Naive thymus-derived CD4-positive, alpha-beta T cell (primary cell): ENCODE measurements at regions not wholly inside any gene's neighbourhood (a gene's known extent, or its start where the extent isn't known, plus 50 kb on each side); places are given as distances from the start of the nearest gene placed in this dataset.

Experiments
- ATAC-seq: fragments of 150-1000 bp; cut with Tn5 transposase; 2 replicates; pipeline ENCODE4 v1.10.0; 2021; ENCODE audit warnings: mild to moderate bottlenecking, moderate library complexity
- CTCF ChIA-PET: fragments of 350-600 bp; sonication (Branson Sonifier 250); formaldehyde crosslinking; loops from one replicate; lab custom pipeline; 2021; ENCODE audit warnings: antibody characterized with exemption; lab: Charles Lee
- POLR2A ChIA-PET: fragments of 350-600 bp; sonication (Branson Sonifier 250); formaldehyde crosslinking; loops from one replicate; lab custom pipeline; 2021; ENCODE audit warnings: antibody characterized with exemption, inconsistent platforms; lab: Charles Lee
- DNase-seq, 9 donors: peaks; one replicate each; pipeline versions ENCODE4 v3.0.0 to v3.0.0-alpha.2; 2020 to 2022; ENCODE audit warnings: mixed read lengths in 1 of 9
- H3K27ac ChIP-seq: one replicate; pipeline ENCODE4 v1.7.0; 2013; ENCODE audit warnings: mild to moderate bottlenecking, low read depth, low read length, moderate library complexity
- H3K27me3 ChIP-seq, 2 donors: one replicate each; pipeline ENCODE4 v1.7.0; 2013; ENCODE audit warnings: low read length in 2 of 2, mild to moderate bottlenecking in 2 of 2, moderate library complexity in 2 of 2; ENCODE audit not compliant: control insufficient read depth in 2 of 2, insufficient read depth in 2 of 2
- H3K36me3 ChIP-seq, 3 experiments: 1 replicate in 2 of 3; 2 replicates in 1 of 3; pipeline ENCODE4 v1.7.0; 2013; ENCODE audit warnings: low read length in 3 of 3, mild to moderate bottlenecking in 3 of 3, moderate library complexity in 1 of 3; ENCODE audit not compliant: insufficient read depth in 3 of 3, control insufficient read depth in 2 of 3
- H3K4me1 ChIP-seq, 2 donors: one replicate each; pipeline ENCODE4 v1.7.0; 2013; ENCODE audit warnings: low read length in 2 of 2, mild to moderate bottlenecking in 2 of 2, moderate library complexity in 1 of 2; ENCODE audit not compliant: control insufficient read depth in 2 of 2, insufficient read depth in 2 of 2
- H3K4me3 ChIP-seq: 2 replicates; pipeline ENCODE4 v1.7.0; 2013; ENCODE audit warnings: mild to moderate bottlenecking, low read length
- H3K9me3 ChIP-seq, 3 experiments: 1 replicate in 2 of 3; 2 replicates in 1 of 3; pipeline ENCODE4 v1.7.0; 2013; ENCODE audit warnings: low read length in 3 of 3; ENCODE audit not compliant: control insufficient read depth in 2 of 3
- H3K27ac Mint-ChIP-seq, 9 donors: one replicate each; pipeline ENCODE4 v1.8.0; 2020 to 2022; ENCODE audit warnings: mixed read lengths in 9 of 9, mild to moderate bottlenecking in 8 of 9, moderate library complexity in 5 of 9, inconsistent platforms in 2 of 9
- H3K27me3 Mint-ChIP-seq, 5 donors: one replicate each; pipeline ENCODE4 v1.8.0; 2021 to 2022; ENCODE audit warnings: mixed read lengths in 5 of 5, mild to moderate bottlenecking in 1 of 5
- H3K36me3 Mint-ChIP-seq, 5 donors: one replicate each; pipeline ENCODE4 v1.8.0; 2020 to 2022; ENCODE audit warnings: mixed read lengths in 5 of 5, mild to moderate bottlenecking in 3 of 5, inconsistent platforms in 1 of 5
- H3K4me1 Mint-ChIP-seq, 7 donors: one replicate each; pipeline ENCODE4 v1.8.0; 2020 to 2022; ENCODE audit warnings: mixed read lengths in 7 of 7, mild to moderate bottlenecking in 3 of 7, inconsistent platforms in 1 of 7
- H3K4me3 Mint-ChIP-seq, 10 donors: one replicate each; pipeline ENCODE4 v1.8.0; 2020 to 2022; ENCODE audit warnings: mild to moderate bottlenecking in 10 of 10, mixed read lengths in 10 of 10, moderate library complexity in 6 of 10, inconsistent platforms in 2 of 10
- H3K9me3 Mint-ChIP-seq, 11 donors: one replicate each; pipeline ENCODE4 v1.8.0; 2020 to 2022; ENCODE audit warnings: mixed read lengths in 11 of 11, mild to moderate bottlenecking in 4 of 11, inconsistent platforms in 1 of 11, moderate library complexity in 1 of 11
- intact Hi-C, 2 donors: fragments of 100-400 bp; cut with micrococcal nuclease; formaldehyde crosslinking; loops; one replicate each; pipeline ENCODE4 v1.15.1; 2023

GRCh38 chr1:163844459-163844858, 522.7 kb downstream of the NUF2 start:
- POLR2A ChIA-PET: no interaction called here
- ATAC-seq: no peak

GRCh38 chr1:163845279-163845678, 523.5 kb downstream of the NUF2 start:
- H3K27me3 Mint-ChIP-seq: no peaks in the 10 kb centered on the region
- Histone ChIP-seq H3K4me1 (no peaks in the 10 kb centered on the region), H3K4me3 (no peak overlapping the region), H3K36me3 (no peaks in the 10 kb centered on the region), H3K27ac (no peak overlapping the region), H3K27me3 (no peaks in the 10 kb centered on the region), H3K9me3 (no peaks in the 10 kb centered on the region)
- H3K27ac Mint-ChIP-seq: no peak overlapping the region
- DNase-seq (no peak), ATAC-seq (no peak)
- H3K4me3 Mint-ChIP-seq: no peak overlapping the region
- peaks cover 0 to 16% (median 5%) of the 10 kb centered on the region in 11 donors for H3K9me3 Mint-ChIP-seq
- no peaks in the 10 kb centered on the region for H3K4me1 Mint-ChIP-seq
- no peaks in the 10 kb centered on the region for H3K36me3 Mint-ChIP-seq
- POLR2A ChIA-PET: no interaction called here
- CTCF ChIA-PET: no interaction called here
- intact Hi-C loops: no loop called here

More at GRCh38 chr1:163844459-163844858, 522.7 kb downstream of the NUF2 start:
- intact Hi-C loops: no loop called here
- CTCF ChIA-PET: no interaction called here
- Histone ChIP-seq H3K27ac (no peak overlapping the region), H3K36me3 (no peaks in the 10 kb centered on the region), H3K4me1 (no peaks in the 10 kb centered on the region), H3K4me3 (no peak overlapping the region), H3K27me3 (no peaks in the 10 kb centered on the region), H3K9me3 (no peaks in the 10 kb centered on the region)
- Mint-ChIP-seq H3K27ac (no peak overlapping the region), H3K4me3 (no peak overlapping the region), H3K36me3 (no peaks in the 10 kb centered on the region), H3K4me1 (no peaks in the 10 kb centered on the region), H3K9me3 (peaks cover 0 to 16% (median 5%) of the 10 kb centered on the region in 11 donors), H3K27me3 (no peaks in the 10 kb centered on the region)
- DNase-seq: no peak

- ATAC-seq: no peak
- no peaks in the 10 kb centered on the region for H3K4me1 ChIP-seq
- no peak overlapping the region for H3K27ac ChIP-seq
- Mint-ChIP-seq H3K9me3 (peaks cover 1 to 31% (median 7%) of the 10 kb centered on the region in 11 donors), H3K36me3 (no peaks in the 10 kb centered on the region), H3K27ac (no peak overlapping the region), H3K4me1 (no peaks in the 10 kb centered on the region), H3K27me3 (no peaks in the 10 kb centered on the region), H3K4me3 (no peak overlapping the region)
- POLR2A ChIA-PET: no interaction called here
- no peaks in the 10 kb centered on the region for H3K9me3 ChIP-seq
- no peak for DNase-seq
- H3K27me3 ChIP-seq: no peaks in the 10 kb centered on the region
- intact Hi-C loops: no loop called here
- CTCF ChIA-PET: no interaction called here
- no peaks in the 10 kb centered on the region for H3K36me3 ChIP-seq
- H3K4me3 ChIP-seq: no peak overlapping the region
These were observed 542.0 kb downstream of the NUF2 start for GRCh38 chr1:163863731-163864130.

- Histone ChIP-seq H3K4me1 (no peaks in the 10 kb centered on the region), H3K27me3 (no peaks in the 10 kb centered on the region), H3K9me3 (no peaks in the 10 kb centered on the region), H3K4me3 (no peak overlapping the region), H3K36me3 (no peaks in the 10 kb centered on the region), H3K27ac (no peak overlapping the region)
- Mint-ChIP-seq H3K36me3 (no peaks in the 10 kb centered on the region), H3K27ac (no peak overlapping the region), H3K4me1 (no peaks in the 10 kb centered on the region), H3K9me3 (peaks cover 1 to 35% (median 7%) of the 10 kb centered on the region in 11 donors), H3K27me3 (no peaks in the 10 kb centered on the region), H3K4me3 (no peak overlapping the region)
- intact Hi-C loops: no loop called here
- ChIA-PET POLR2A (no interaction called here), CTCF (no interaction called here)
- ATAC-seq (no peak), DNase-seq (no peak)
These were observed 542.5 kb downstream of the NUF2 start for GRCh38 chr1:163864207-163864606.

- no peaks in the 10 kb centered on the region for H3K9me3 ChIP-seq
- CTCF ChIA-PET: no interaction called here
- no peaks in the 10 kb centered on the region for H3K36me3 ChIP-seq
- H3K4me1 ChIP-seq: no peaks in the 10 kb centered on the region
- H3K27ac ChIP-seq: no peak overlapping the region
- Mint-ChIP-seq H3K4me3 (no peak overlapping the region), H3K36me3 (no peaks in the 10 kb centered on the region), H3K27me3 (no peaks in the 10 kb centered on the region), H3K9me3 (peaks cover 0 to 35% (median 7%) of the 10 kb centered on the region in 11 donors), H3K4me1 (no peaks in the 10 kb centered on the region), H3K27ac (no peak overlapping the region)
- H3K27me3 ChIP-seq: no peaks in the 10 kb centered on the region
- POLR2A ChIA-PET: no interaction called here
- intact Hi-C loops: no loop called here
- H3K4me3 ChIP-seq: no peak overlapping the region
- no peak for DNase-seq
- no peak for ATAC-seq
These were observed 544.8 kb downstream of the NUF2 start for GRCh38 chr1:163866564-163866963.

- ATAC-seq (no peak), DNase-seq (no peak)
- no peaks in the 10 kb centered on the region for H3K36me3 Mint-ChIP-seq
- CTCF ChIA-PET: no interaction called here
- no peaks in the 10 kb centered on the region for H3K36me3 ChIP-seq
- POLR2A ChIA-PET: no interaction called here
- no peak overlapping the region for H3K4me3 Mint-ChIP-seq
- peaks cover 4 to 26% (median 11%) of the 10 kb centered on the region in 11 donors for H3K9me3 Mint-ChIP-seq
- no peaks in the 10 kb centered on the region for H3K9me3 ChIP-seq
- no peaks in the 10 kb centered on the region for H3K4me1 ChIP-seq
- intact Hi-C loops: no loop called here
- H3K27ac Mint-ChIP-seq: no peak overlapping the region
- H3K4me1 Mint-ChIP-seq: no peaks in the 10 kb centered on the region
- no peaks in the 10 kb centered on the region for H3K27me3 ChIP-seq
- no peak overlapping the region for H3K27ac ChIP-seq
- H3K27me3 Mint-ChIP-seq: no peaks in the 10 kb centered on the region
- no peak overlapping the region for H3K4me3 ChIP-seq
These were observed 548.9 kb downstream of the NUF2 start for GRCh38 chr1:163870666-163871065.

- Histone ChIP-seq H3K36me3 (no peaks in the 10 kb centered on the region), H3K27ac (no peak overlapping the region), H3K4me1 (no peaks in the 10 kb centered on the region), H3K27me3 (no peaks in the 10 kb centered on the region), H3K4me3 (no peak overlapping the region), H3K9me3 (no peaks in the 10 kb centered on the region)
- H3K27me3 Mint-ChIP-seq: no peaks in the 10 kb centered on the region
- H3K36me3 Mint-ChIP-seq: no peaks in the 10 kb centered on the region
- H3K4me1 Mint-ChIP-seq: no peaks in the 10 kb centered on the region
- intact Hi-C loops: no loop called here
- peaks cover 2 to 22% (median 11%) of the 10 kb centered on the region in 11 donors for H3K9me3 Mint-ChIP-seq
- no peak overlapping the region for H3K27ac Mint-ChIP-seq
- H3K4me3 Mint-ChIP-seq: no peak overlapping the region
- ATAC-seq: no peak
- POLR2A ChIA-PET: no interaction called here
- CTCF ChIA-PET: no interaction called here
- no peak for DNase-seq
These were observed 550.3 kb downstream of the NUF2 start for GRCh38 chr1:163872067-163872466.
